Activated B cell treated with CpG ODN at 0.5 μM for 24 hours (primary cell): ENCODE measurements at regions not wholly inside any gene's neighbourhood (a gene's known extent, or its start where the extent isn't known, plus 50 kb on each side); places are given as distances from the start of the nearest gene placed in this dataset.

Experiments used
- ATAC-seq: fragments of 200-7000 bp; cut with Tn5 transposase; one replicate; pipeline ENCODE4 v1.10.0; 2021; ENCODE audit warnings: low read depth, mild to moderate bottlenecking, moderate library complexity
- CTCF ChIA-PET: fragments of 350-600 bp; sonication (Branson Sonifier 250); formaldehyde crosslinking; loops from one replicate; lab custom pipeline; 2021; ENCODE audit warnings: antibody characterized with exemption; lab: Charles Lee
- POLR2A ChIA-PET: fragments of 350-600 bp; sonication (Branson Sonifier 250); formaldehyde crosslinking; loops from one replicate; lab custom pipeline; 2021; ENCODE audit warnings: antibody characterized with exemption; lab: Charles Lee
- DNase-seq: peaks from one replicate; pipeline ENCODE4 v3.0.0; 2022
- H3K27ac Mint-ChIP-seq: one replicate; pipeline ENCODE4 v1.8.0; 2020; ENCODE audit warnings: mixed read lengths
- H3K27me3 Mint-ChIP-seq: one replicate; pipeline ENCODE4 v1.8.0; 2021; ENCODE audit warnings: mixed read lengths
- H3K36me3 Mint-ChIP-seq: one replicate; pipeline ENCODE4 v1.8.0; 2021; ENCODE audit warnings: low read depth, mixed read lengths
- H3K4me1 Mint-ChIP-seq: one replicate; pipeline ENCODE4 v1.8.0; 2021; ENCODE audit warnings: mixed read lengths
- H3K4me3 Mint-ChIP-seq: one replicate; pipeline ENCODE4 v1.8.0; 2020; ENCODE audit warnings: mild to moderate bottlenecking, mixed read lengths
- H3K9me3 Mint-ChIP-seq: one replicate; pipeline ENCODE4 v1.8.0; 2020; ENCODE audit warnings: mixed read lengths
- intact Hi-C: fragments of 100-400 bp; cut with micrococcal nuclease; formaldehyde crosslinking; loops from one replicate; pipeline ENCODE4 v1.15.1; 2024
- TF ChIP-seq, protein P1 (sequence below): fragments of 200-600 bp; IDR thresholded peaks from one replicate; pipeline ENCODE4 v1.8.0; 2022; ENCODE audit warnings: antibody characterized with exemption, mild to moderate bottlenecking

- H3K4me3 Mint-ChIP-seq, result no peak overlapping the region
- DNase-seq (no peak), ATAC-seq (no peak)
- no peaks in the 10 kb centered on the region for H3K4me1 Mint-ChIP-seq
- H3K27me3 Mint-ChIP-seq, result peaks cover 4% of the 10 kb centered on the region
- CTCF ChIA-PET, result no interaction called here
- H3K9me3 Mint-ChIP-seq, result no peaks in the 10 kb centered on the region
- H3K36me3 Mint-ChIP-seq, result no peaks in the 10 kb centered on the region
- intact Hi-C loops, result no loop called here
- no peak overlapping the region for H3K27ac Mint-ChIP-seq
- POLR2A ChIA-PET, result no interaction called here
- TF ChIP-seq, protein P1, sequence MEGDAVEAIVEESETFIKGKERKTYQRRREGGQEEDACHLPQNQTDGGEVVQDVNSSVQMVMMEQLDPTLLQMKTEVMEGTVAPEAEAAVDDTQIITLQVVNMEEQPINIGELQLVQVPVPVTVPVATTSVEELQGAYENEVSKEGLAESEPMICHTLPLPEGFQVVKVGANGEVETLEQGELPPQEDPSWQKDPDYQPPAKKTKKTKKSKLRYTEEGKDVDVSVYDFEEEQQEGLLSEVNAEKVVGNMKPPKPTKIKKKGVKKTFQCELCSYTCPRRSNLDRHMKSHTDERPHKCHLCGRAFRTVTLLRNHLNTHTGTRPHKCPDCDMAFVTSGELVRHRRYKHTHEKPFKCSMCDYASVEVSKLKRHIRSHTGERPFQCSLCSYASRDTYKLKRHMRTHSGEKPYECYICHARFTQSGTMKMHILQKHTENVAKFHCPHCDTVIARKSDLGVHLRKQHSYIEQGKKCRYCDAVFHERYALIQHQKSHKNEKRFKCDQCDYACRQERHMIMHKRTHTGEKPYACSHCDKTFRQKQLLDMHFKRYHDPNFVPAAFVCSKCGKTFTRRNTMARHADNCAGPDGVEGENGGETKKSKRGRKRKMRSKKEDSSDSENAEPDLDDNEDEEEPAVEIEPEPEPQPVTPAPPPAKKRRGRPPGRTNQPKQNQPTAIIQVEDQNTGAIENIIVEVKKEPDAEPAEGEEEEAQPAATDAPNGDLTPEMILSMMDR, result no peak
Measured at GRCh38 chr6:4676016-4676415, 100.2 kb upstream of the CDYL start.

- Mint-ChIP-seq H3K27me3 (peaks cover 4% of the 10 kb centered on the region), H3K4me1 (no peaks in the 10 kb centered on the region), H3K9me3 (no peaks in the 10 kb centered on the region), H3K4me3 (no peak overlapping the region), H3K27ac (no peak overlapping the region), H3K36me3 (no peaks in the 10 kb centered on the region)
- intact Hi-C loops, result no loop called here
- POLR2A ChIA-PET, result no interaction called here
- no peak for ATAC-seq
- TF ChIP-seq, protein P1, result no peak
- no peak for DNase-seq
- CTCF ChIA-PET, result no interaction called here
Measured at GRCh38 chr6:4675121-4675520, 101.1 kb upstream of the CDYL start.

DNA sequence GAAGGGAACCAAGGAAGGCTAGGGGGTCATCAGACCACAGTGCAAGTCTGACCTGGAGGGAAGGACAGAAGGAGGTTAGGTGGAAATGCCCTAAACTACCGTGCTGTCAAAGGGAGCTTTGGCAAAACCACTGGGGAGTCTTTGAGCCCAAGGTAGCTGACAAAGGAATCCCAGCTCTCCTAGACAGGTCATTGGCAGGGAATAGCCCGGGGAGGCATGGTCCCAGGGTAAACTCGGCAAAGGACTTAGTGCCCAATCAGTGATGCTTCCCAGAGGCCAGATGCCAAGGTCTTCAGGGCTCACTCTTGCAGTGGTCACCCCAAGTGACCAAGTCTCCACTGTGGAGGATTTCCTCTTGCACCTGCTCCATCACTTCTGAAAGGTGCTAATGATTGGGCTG is 102.3 kb upstream of the CDYL start:
- Mint-ChIP-seq H3K9me3 (no peaks in the 10 kb centered on the region), H3K4me3 (no peak overlapping the region), H3K36me3 (no peaks in the 10 kb centered on the region), H3K27me3 (peaks cover 4% of the 10 kb centered on the region), H3K27ac (no peak overlapping the region), H3K4me1 (no peaks in the 10 kb centered on the region)
- TF ChIP-seq, protein P1, result no peak
- ChIA-PET POLR2A (no interaction called here), CTCF (no interaction called here)
- no peak for ATAC-seq
- no peak for DNase-seq
- intact Hi-C loops, result no loop called here

DNA sequence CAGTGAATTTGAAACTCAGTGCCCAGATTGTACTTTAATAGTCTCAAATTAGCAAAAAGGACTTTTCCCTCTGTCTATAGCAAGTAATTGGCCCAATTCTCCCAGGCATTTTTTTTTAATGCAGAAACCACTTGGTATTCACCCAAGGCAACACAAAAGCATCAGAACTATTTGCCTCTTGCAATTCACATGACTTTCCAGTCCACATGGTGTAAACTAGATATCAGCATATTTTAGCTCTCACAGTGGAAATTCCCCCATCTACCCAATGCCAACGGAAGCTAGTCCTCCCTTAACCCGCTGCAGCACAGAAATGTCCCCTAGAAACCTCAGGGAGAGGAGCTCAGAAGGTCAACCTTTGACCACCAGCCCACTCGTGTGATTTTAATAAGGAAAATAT is 103.4 kb upstream of the CDYL start:
- TF ChIP-seq, protein P1, result no peak

GRCh38 chr6:4671587-4672115 is 104.6 kb upstream of the CDYL start:
- H3K36me3 Mint-ChIP-seq, result no peaks in the 10 kb centered on the region
- ATAC-seq (no peak), DNase-seq (no peak)
- CTCF ChIA-PET, result no interaction called here
- H3K27ac Mint-ChIP-seq, result no peak overlapping the region
- no peaks in the 10 kb centered on the region for H3K9me3 Mint-ChIP-seq
- no peak overlapping the region for H3K4me3 Mint-ChIP-seq
- intact Hi-C loops, result no loop called here
- H3K4me1 Mint-ChIP-seq, result no peaks in the 10 kb centered on the region
- H3K27me3 Mint-ChIP-seq, result peaks cover 4% of the 10 kb centered on the region
- POLR2A ChIA-PET, result no interaction called here
- TF ChIP-seq, protein P1, result no peak

More for the DNA sequence above, 103.4 kb upstream of the CDYL start:
- ATAC-seq (no peak), DNase-seq (no peak)
- ChIA-PET CTCF (no interaction called here), POLR2A (no interaction called here)
- Mint-ChIP-seq H3K4me3 (no peak overlapping the region), H3K36me3 (no peaks in the 10 kb centered on the region), H3K4me1 (no peaks in the 10 kb centered on the region), H3K27me3 (peaks cover 4% of the 10 kb centered on the region), H3K9me3 (no peaks in the 10 kb centered on the region), H3K27ac (no peak overlapping the region)
- intact Hi-C loops, result no loop called here
